Cardiac muscle cell (in vitro differentiated cells and primary cell): ENCODE measurements at regions not wholly inside any gene's neighbourhood (a gene's known extent, or its start where the extent isn't known, plus 50 kb on each side); places are given as distances from the start of the nearest gene placed in this dataset.

Experiments
- DNase-seq, 2 donors: peaks; one replicate each; pipeline versions ENCODE4 v3.0.0 to v3.0.0-alpha.2; 2010 to 2017; ENCODE audit warnings: low read depth in 1 of 2, low spot score in 1 of 2
- H3K27ac ChIP-seq: fragments of 200-600 bp; sonication (generic); 2 replicates; pipeline ENCODE4 v1.5.1; 2016
- H3K27me3 ChIP-seq: fragments of 200-600 bp; sonication (generic); 2 replicates; pipeline ENCODE4 v1.6.0; 2016; ENCODE audit warnings: control low read depth
- H3K36me3 ChIP-seq: fragments of 200-600 bp; sonication (generic); 2 replicates; pipeline ENCODE4 v1.5.1; 2016; ENCODE audit warnings: control low read depth
- H3K4me1 ChIP-seq: fragments of 200-600 bp; sonication (generic); 2 replicates; pipeline ENCODE4 v1.8.1; 2017; ENCODE audit warnings: low read depth, mild to moderate bottlenecking, mixed run types
- H3K4me3 ChIP-seq: fragments of 200-600 bp; sonication (generic); 2 replicates; pipeline ENCODE4 v1.5.1; 2016; ENCODE audit warnings: mild to moderate bottlenecking
- H3K9me3 ChIP-seq: fragments of 200-600 bp; sonication (generic); 2 replicates; pipeline ENCODE4 v1.5.1; 2017; ENCODE audit warnings: low read depth, mild to moderate bottlenecking, control low read depth
- CTCF ChIP-seq: IDR thresholded peaks from 2 replicates; pipeline ENCODE4 v1.5.1; 2012; ENCODE audit warnings: low read depth, mild to moderate bottlenecking, low read length

- no peak for TF ChIP-seq CTCF
- Histone ChIP-seq H3K4me3 (no peak overlapping the region), H3K27me3 (no peaks in the 10 kb centered on the region), H3K4me1 (no peaks in the 10 kb centered on the region), H3K27ac (no peak overlapping the region), H3K36me3 (no peaks in the 10 kb centered on the region), H3K9me3 (no peaks in the 10 kb centered on the region)
- no peak for DNase-seq
These were observed 1817.4 kb downstream of the MRPL39 start for GRCh38 chr21:23789864-23790263.

GRCh38 chr21:23780326-23780725 lies 1827.0 kb downstream of the MRPL39 start:
- no peak for TF ChIP-seq CTCF
- no peaks in the 10 kb centered on the region for H3K4me1 ChIP-seq
- H3K4me3 ChIP-seq = no peak overlapping the region
- no peaks in the 10 kb centered on the region for H3K27me3 ChIP-seq
- no peak for DNase-seq
- no peaks in the 10 kb centered on the region for H3K9me3 ChIP-seq
- no peak overlapping the region for H3K27ac ChIP-seq
- H3K36me3 ChIP-seq = no peaks in the 10 kb centered on the region

GRCh38 chr21:23743821-23744220 lies 1863.5 kb downstream of the MRPL39 start:
- TF ChIP-seq CTCF = no peak
- H3K27me3 ChIP-seq = no peaks in the 10 kb centered on the region
- H3K36me3 ChIP-seq = no peaks in the 10 kb centered on the region
- no peaks in the 10 kb centered on the region for H3K9me3 ChIP-seq
- no peak overlapping the region for H3K27ac ChIP-seq
- no peaks in the 10 kb centered on the region for H3K4me1 ChIP-seq
- no peak overlapping the region for H3K4me3 ChIP-seq
- no peak for DNase-seq

GRCh38 chr21:23740463-23740862 lies 1866.8 kb downstream of the MRPL39 start:
- Histone ChIP-seq H3K4me3 (no peak overlapping the region), H3K4me1 (no peaks in the 10 kb centered on the region), H3K27me3 (no peaks in the 10 kb centered on the region), H3K36me3 (no peaks in the 10 kb centered on the region), H3K27ac (no peak overlapping the region), H3K9me3 (no peaks in the 10 kb centered on the region)
- no peak for DNase-seq
- TF ChIP-seq CTCF = no peak

GRCh38 chr21:23732776-23733175 lies 1874.5 kb downstream of the MRPL39 start:
- TF ChIP-seq CTCF = no peak

GRCh38 chr21:23729331-23729730 lies 1878.0 kb downstream of the MRPL39 start:
- TF ChIP-seq CTCF = no peak
- no peaks in the 10 kb centered on the region for H3K27me3 ChIP-seq
- no peak for DNase-seq
- H3K4me1 ChIP-seq = no peaks in the 10 kb centered on the region
- no peaks in the 10 kb centered on the region for H3K36me3 ChIP-seq
- H3K27ac ChIP-seq = no peak overlapping the region
- H3K4me3 ChIP-seq = no peak overlapping the region
- no peaks in the 10 kb centered on the region for H3K9me3 ChIP-seq

More at GRCh38 chr21:23732776-23733175, 1874.5 kb downstream of the MRPL39 start:
- Histone ChIP-seq H3K9me3 (no peaks in the 10 kb centered on the region), H3K27ac (no peak overlapping the region), H3K4me1 (no peaks in the 10 kb centered on the region), H3K4me3 (no peak overlapping the region), H3K27me3 (no peaks in the 10 kb centered on the region), H3K36me3 (no peaks in the 10 kb centered on the region)
- no peak for DNase-seq
